ENCODE measurements at regions not wholly inside any gene's neighbourhood (a gene's known extent, or its start where the extent isn't known, plus 50 kb on each side); places are given as distances from the start of the nearest gene placed in this dataset.

DNA sequence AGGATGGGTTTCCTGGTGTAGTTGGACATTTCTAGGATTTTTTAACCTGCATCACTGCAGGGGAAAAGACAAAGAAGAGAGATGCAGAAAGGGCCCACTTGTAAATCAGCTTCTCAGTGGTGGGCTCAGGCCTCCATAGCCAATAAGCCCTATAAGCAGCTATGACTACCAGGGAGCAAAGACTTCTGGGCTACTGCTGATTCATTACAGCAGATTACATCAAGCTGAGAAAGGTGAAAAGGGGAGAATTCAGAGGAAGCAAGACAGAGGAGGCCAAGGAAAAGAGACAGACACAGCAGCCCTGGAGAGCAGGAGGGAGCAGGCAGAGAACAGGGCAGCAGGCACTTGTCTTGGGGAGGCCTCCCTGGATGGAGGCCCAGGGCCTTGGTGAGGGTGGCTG is 95.2 kb downstream of the KCNA5 start:
- no peaks in the 10 kb centered on the region for H3K27me3 ChIP-seq (ENCODE audit: insufficient read depth)
- no peak overlapping the region for H3K9ac ChIP-seq
- H3K4me1 ChIP-seq (ENCODE audit: control insufficient read depth in 1 of 2, insufficient read depth in 2 of 2, low read depth in 1 of 2, low read length in 1 of 2): peaks cover 0 to 7% of the 10 kb centered on the region in 2 experiments; a peak in 1 of 4 replicates
- TF ChIP-seq RXRA (IDR thresholded peaks at IDR 0.05; ENCODE audit: borderline replicate concordance, low read depth) (no peak), REST (IDR thresholded peaks at IDR 0.05; ENCODE audit: low read depth, low read length) (no peak), MXI1 (IDR thresholded peaks at IDR 0.05; ENCODE audit: low read depth, low read length) (no peak), FOXJ3 (CRISPR knock-in tag; IDR thresholded peaks at IDR 0.05) (no peak), ELF1 (IDR thresholded peaks at IDR 0.05) (no peak), NRF1 (IDR thresholded peaks at IDR 0.05; ENCODE audit: low read depth, low read length) (no peak), POLR2AphosphoS5 (IDR thresholded peaks at IDR 0.05; ENCODE audit: low read depth, low read length) (no peak), USF2 (IDR thresholded peaks at IDR 0.05; ENCODE audit: borderline replicate concordance, low read depth, low read length) (no peak), RCOR1 (IDR thresholded peaks at IDR 0.05; ENCODE audit: low read length) (no peak), MAX (IDR thresholded peaks at IDR 0.05; ENCODE audit: low read depth) (no peak), CHD2 (IDR thresholded peaks at IDR 0.05; ENCODE audit: low read length, partially characterized antibody) (no peak), RFX5 (IDR thresholded peaks at IDR 0.05; ENCODE audit: low read length) (no peak), YY1 (IDR thresholded peaks at IDR 0.05; ENCODE audit: low read depth) (no peak), TEAD4 (IDR thresholded peaks at IDR 0.05; ENCODE audit: borderline replicate concordance, insufficient read depth) (no peak), FOSL2 (IDR thresholded peaks at IDR 0.05; ENCODE audit: borderline replicate concordance, low read depth) (no peak), JUND (IDR thresholded peaks at IDR 0.05) (no peak), TAF1 (IDR thresholded peaks at IDR 0.05; ENCODE audit: borderline replicate concordance, low read depth, low read length) (no peak)
- TF ChIP-seq, protein P1, sequence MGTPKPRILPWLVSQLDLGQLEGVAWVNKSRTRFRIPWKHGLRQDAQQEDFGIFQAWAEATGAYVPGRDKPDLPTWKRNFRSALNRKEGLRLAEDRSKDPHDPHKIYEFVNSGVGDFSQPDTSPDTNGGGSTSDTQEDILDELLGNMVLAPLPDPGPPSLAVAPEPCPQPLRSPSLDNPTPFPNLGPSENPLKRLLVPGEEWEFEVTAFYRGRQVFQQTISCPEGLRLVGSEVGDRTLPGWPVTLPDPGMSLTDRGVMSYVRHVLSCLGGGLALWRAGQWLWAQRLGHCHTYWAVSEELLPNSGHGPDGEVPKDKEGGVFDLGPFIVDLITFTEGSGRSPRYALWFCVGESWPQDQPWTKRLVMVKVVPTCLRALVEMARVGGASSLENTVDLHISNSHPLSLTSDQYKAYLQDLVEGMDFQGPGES (IDR thresholded peaks at IDR 0.05; ENCODE audit: low read depth, low read length): no peak
- TF ChIP-seq, protein P2, sequence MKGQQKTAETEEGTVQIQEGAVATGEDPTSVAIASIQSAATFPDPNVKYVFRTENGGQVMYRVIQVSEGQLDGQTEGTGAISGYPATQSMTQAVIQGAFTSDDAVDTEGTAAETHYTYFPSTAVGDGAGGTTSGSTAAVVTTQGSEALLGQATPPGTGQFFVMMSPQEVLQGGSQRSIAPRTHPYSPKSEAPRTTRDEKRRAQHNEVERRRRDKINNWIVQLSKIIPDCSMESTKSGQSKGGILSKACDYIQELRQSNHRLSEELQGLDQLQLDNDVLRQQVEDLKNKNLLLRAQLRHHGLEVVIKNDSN (IDR thresholded peaks at IDR 0.05; ENCODE audit: borderline replicate concordance, low read depth): no peak
- TF ChIP-seq, protein P3, sequence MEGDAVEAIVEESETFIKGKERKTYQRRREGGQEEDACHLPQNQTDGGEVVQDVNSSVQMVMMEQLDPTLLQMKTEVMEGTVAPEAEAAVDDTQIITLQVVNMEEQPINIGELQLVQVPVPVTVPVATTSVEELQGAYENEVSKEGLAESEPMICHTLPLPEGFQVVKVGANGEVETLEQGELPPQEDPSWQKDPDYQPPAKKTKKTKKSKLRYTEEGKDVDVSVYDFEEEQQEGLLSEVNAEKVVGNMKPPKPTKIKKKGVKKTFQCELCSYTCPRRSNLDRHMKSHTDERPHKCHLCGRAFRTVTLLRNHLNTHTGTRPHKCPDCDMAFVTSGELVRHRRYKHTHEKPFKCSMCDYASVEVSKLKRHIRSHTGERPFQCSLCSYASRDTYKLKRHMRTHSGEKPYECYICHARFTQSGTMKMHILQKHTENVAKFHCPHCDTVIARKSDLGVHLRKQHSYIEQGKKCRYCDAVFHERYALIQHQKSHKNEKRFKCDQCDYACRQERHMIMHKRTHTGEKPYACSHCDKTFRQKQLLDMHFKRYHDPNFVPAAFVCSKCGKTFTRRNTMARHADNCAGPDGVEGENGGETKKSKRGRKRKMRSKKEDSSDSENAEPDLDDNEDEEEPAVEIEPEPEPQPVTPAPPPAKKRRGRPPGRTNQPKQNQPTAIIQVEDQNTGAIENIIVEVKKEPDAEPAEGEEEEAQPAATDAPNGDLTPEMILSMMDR (IDR thresholded peaks at IDR 0.05): no peak
- no peak overlapping the region for H2AFZ ChIP-seq (ENCODE audit: low read depth)
- no peaks in the 10 kb centered on the region for H3K9me3 ChIP-seq
- no peaks in the 10 kb centered on the region for H3F3A ChIP-seq (replicated peaks; ENCODE audit: insufficient read depth)
- no peaks in the 10 kb centered on the region; the same call in 1 of the 2 replicates for H3K79me2 ChIP-seq (ENCODE audit: insufficient read depth)
- CTCF ChIA-PET: no interaction called here
- H3K27ac ChIP-seq (ENCODE audit: low read depth in 2 of 2, low read length in 1 of 2): peak overlapping the region in 1 of 2 experiments; percentile 32; a peak in 2 of 4 replicates
- H3K36me3 ChIP-seq (replicated peaks in 1 of 2; ENCODE audit: control insufficient read depth in 1 of 2, insufficient read depth in 2 of 2, low read length in 1 of 2): no peaks in the 10 kb centered on the region
- POLR2A ChIA-PET: no interaction called here
- no peak for DNase-seq
- H3K4me3 ChIP-seq (ENCODE audit: low read depth in 2 of 2, low read length in 1 of 2): no peak overlapping the region
- H4K20me1 ChIP-seq (ENCODE audit: insufficient read depth): no peaks in the 10 kb centered on the region
- no peak overlapping the region; the same call in 1 of the 2 replicates for H3K4me2 ChIP-seq
- no peaks in the 10 kb centered on the region for H3K9me2 ChIP-seq
